Upper lobe of left lung (tissue), 6 donors: ENCODE measurements at regions not wholly inside any gene's neighbourhood (a gene's known extent, or its start where the extent isn't known, plus 50 kb on each side); places are given as distances from the start of the nearest gene placed in this dataset.
"Not testable (repeated sequence)": the region's sequence is repeated elsewhere in the genome, so short reads cannot be mapped to it uniquely, and the experiment has no call there.

Experiments
- ATAC-seq, 2 donors: fragments of 200-7000 bp; cut with Tn5 transposase; one replicate each; pipeline ENCODE4 v1.9.1; 2022; ENCODE audit warnings: mild to moderate bottlenecking in 2 of 2, moderate library complexity in 2 of 2; ENCODE audit not compliant: low FRiP score in 2 of 2
- DNase-seq, 2 donors: peaks; one replicate each; pipeline ENCODE4 v3.0.0-alpha.2; 2019 to 2020
- H3K27ac ChIP-seq, 4 donors: fragments of 200-600 bp; sonication (generic); one replicate each; pipeline ENCODE4 v1.5.1; 2016 to 2019
- H3K27me3 ChIP-seq, 4 donors: fragments of 200-600 bp; sonication (generic); one replicate each; pipeline ENCODE4 v1.5.1; 2017 to 2019
- H3K36me3 ChIP-seq, 4 donors: fragments of 200-600 bp; sonication (generic); one replicate each; pipeline ENCODE4 v1.5.1; 2016 to 2019
- H3K4me1 ChIP-seq, 4 donors: fragments of 200-600 bp; sonication (generic); one replicate each; pipeline ENCODE4 v1.5.1; 2018 to 2019
- H3K4me3 ChIP-seq, 4 donors: fragments of 200-600 bp; sonication (generic); one replicate each; pipeline ENCODE4 v1.5.1; 2017 to 2019; ENCODE audit warnings: mild to moderate bottlenecking in 2 of 4, moderate library complexity in 1 of 4
- H3K9me3 ChIP-seq, 4 donors: fragments of 200-600 bp; sonication (generic); one replicate each; pipeline ENCODE4 v1.5.1; 2018 to 2019
- EP300 ChIP-seq, 4 donors: sonication (generic); formaldehyde crosslinking; IDR thresholded peaks; one replicate each; pipeline ENCODE4 v1.5.1; 2017; ENCODE audit warnings: antibody characterized with exemption in 4 of 4, control low read depth in 2 of 4
- POLR2A ChIP-seq, 4 donors: fragments of 450-650 bp; IDR thresholded peaks; one replicate each; pipeline ENCODE4 v1.5.1; 2016 to 2017; ENCODE audit warnings: antibody characterized with exemption in 4 of 4, mild to moderate bottlenecking in 2 of 4
- POLR2AphosphoS5 ChIP-seq, 2 donors: sonication (generic); formaldehyde crosslinking; IDR thresholded peaks; one replicate each; pipeline ENCODE4 v1.5.1; 2017; ENCODE audit warnings: antibody characterized with exemption in 2 of 2
- WGBS, 2 donors: methylation state at CpG; one replicate each; pipeline ENCODE4 v1.1.5; 2017 to 2018; 5-methylcytosine and 5-hydroxymethylcytosine counted together
- TF ChIP-seq, protein P1 (sequence below), 6 experiments: fragments of 450-650 bp in 4 of 6; fragments of 200-600 bp in 2 of 6; sonication (generic) in 2 of 6; IDR thresholded peaks; one replicate each; pipeline ENCODE4 v1.5.1; 2016 to 2019; ENCODE audit warnings: antibody characterized with exemption in 6 of 6
- donor health status: DM: no; HTN: no; CAD: no; lungs with moderate emphysema.
- donor health status: DM: no; HTN: yes; CAD: no; lungs with severe emphysema.

DNA sequence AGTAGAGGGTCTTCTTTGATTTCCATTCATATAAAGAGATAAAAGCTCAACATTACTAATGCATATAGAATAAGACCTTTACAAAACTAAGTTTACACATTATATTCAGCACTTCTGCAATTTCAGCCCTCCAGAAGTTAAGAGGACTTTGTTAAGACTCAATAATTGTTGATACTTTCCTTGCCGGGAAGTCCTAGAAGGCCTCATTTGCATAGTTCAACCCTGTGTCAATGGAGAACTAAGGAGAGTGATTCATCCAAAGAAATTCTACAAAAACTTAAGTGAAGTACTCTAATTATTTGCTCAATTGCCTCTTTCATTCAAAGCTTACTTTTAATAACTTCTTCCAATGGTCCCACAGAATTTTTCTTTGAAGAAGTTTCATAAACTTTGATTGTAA is 1060.3 kb upstream of the CELF2 start:
- no peaks in the 10 kb centered on the region for H3K9me3 ChIP-seq
- H3K27ac ChIP-seq, result no peak overlapping the region
- H3K36me3 ChIP-seq, result no peaks in the 10 kb centered on the region
- 46 to 74% methylated on average over 1 of the region's 1 CpG for WGBS, 2 donors
- no peak overlapping the region for H3K4me3 ChIP-seq
- H3K27me3 ChIP-seq, result no peaks in the 10 kb centered on the region
- TF ChIP-seq POLR2AphosphoS5 (IDR thresholded peaks at IDR 0.05) (no peak), POLR2A (IDR thresholded peaks at IDR 0.05) (no peak), EP300 (IDR thresholded peaks at IDR 0.05) (peak in 1 of 4 donors; percentile 83)
- TF ChIP-seq, protein P1, sequence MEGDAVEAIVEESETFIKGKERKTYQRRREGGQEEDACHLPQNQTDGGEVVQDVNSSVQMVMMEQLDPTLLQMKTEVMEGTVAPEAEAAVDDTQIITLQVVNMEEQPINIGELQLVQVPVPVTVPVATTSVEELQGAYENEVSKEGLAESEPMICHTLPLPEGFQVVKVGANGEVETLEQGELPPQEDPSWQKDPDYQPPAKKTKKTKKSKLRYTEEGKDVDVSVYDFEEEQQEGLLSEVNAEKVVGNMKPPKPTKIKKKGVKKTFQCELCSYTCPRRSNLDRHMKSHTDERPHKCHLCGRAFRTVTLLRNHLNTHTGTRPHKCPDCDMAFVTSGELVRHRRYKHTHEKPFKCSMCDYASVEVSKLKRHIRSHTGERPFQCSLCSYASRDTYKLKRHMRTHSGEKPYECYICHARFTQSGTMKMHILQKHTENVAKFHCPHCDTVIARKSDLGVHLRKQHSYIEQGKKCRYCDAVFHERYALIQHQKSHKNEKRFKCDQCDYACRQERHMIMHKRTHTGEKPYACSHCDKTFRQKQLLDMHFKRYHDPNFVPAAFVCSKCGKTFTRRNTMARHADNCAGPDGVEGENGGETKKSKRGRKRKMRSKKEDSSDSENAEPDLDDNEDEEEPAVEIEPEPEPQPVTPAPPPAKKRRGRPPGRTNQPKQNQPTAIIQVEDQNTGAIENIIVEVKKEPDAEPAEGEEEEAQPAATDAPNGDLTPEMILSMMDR (IDR thresholded peaks at IDR 0.05), result no peak
- DNase-seq (peak in 1 of 2 donors; percentile 23), ATAC-seq (peak; percentile 73 to 76)
- H3K4me1 ChIP-seq, result peaks cover 0 to 7% (median 0%) of the 10 kb centered on the region in 4 donors

DNA sequence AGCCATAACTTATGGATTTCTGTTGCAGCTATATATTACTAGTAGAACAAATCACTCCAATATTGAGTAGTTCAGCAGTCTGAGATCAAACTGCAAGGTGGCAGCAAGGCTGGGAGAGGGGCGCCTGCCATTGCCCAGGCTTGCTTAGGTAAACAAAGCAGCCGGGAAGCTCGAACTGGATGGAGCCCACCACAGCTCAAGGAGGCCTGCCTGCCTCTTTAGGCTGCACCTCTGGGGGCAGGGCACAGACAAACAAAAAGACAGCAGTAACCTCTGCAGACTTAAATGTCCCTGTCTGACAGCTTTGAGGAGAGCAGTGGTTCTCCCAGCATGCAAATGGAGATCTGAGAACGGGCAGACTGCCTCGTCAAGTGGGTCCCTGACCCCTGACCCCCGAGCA is 1059.8 kb upstream of the CELF2 start:
- DNase-seq, result peak in 1 of 2 donors; percentile 20
- not testable (repeated sequence) for ATAC-seq, H3K4me3 ChIP-seq, H3K4me1 ChIP-seq, H3K27me3 ChIP-seq, H3K9me3 ChIP-seq, H3K36me3 ChIP-seq
- peak overlapping the region in 1 of 4 donors; percentile 30 for H3K27ac ChIP-seq
- WGBS, 2 donors, result 40 to 70% methylated on average over 1 to 6 of the region's 6 CpGs

DNA sequence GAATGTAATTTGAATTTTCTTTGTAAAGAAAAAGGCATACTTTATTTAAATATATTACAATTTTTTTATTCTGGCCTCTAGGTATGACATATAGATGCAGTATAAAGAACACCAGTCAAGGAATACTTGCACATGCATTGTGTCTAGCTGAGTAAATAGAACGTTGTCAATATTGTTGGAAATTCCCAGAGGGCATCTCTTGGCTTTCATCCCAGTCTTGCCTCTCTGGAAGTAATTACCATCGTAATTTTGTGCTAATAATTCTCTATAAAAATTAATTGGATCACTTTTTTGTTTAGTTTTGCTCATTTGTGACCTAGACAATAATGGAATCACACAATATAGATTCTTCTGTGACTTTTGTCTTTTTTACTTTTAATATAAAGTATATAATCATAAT is 1052.3 kb upstream of the CELF2 start:
- Histone ChIP-seq H3K36me3 (no peaks in the 10 kb centered on the region), H3K27me3 (no peaks in the 10 kb centered on the region), H3K4me3 (no peak overlapping the region), H3K4me1 (no peaks in the 10 kb centered on the region), H3K27ac (no peak overlapping the region), H3K9me3 (no peaks in the 10 kb centered on the region)
- 57 to 61% methylated on average over 2 of the region's 2 CpGs for WGBS, 2 donors
- no peak for DNase-seq
- TF ChIP-seq POLR2AphosphoS5 (IDR thresholded peaks at IDR 0.05) (no peak), EP300 (IDR thresholded peaks at IDR 0.05) (no peak), POLR2A (IDR thresholded peaks at IDR 0.05) (no peak)
- TF ChIP-seq, protein P1 (IDR thresholded peaks at IDR 0.05), result no peak
- no peak for ATAC-seq

DNA sequence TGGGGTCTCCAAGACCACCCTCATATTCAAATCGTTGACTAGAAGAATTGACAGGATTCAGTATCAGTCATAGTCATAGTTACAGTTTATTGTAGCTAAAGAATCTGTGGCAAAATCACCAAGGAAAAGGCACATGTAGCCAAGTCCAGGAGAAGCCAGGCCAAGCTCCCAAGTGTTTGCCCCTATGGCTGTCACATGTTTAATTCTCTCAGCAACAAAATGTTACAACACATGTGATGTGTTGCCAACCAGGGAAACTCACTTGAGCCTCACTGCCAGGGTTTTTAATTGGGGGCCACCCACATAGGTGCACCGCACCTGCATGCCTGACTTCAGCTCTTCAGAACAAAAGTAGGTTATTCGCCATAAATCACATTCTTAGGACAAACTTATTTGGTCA is 1030.9 kb upstream of the CELF2 start:
- Histone ChIP-seq H3K4me1 (no peaks in the 10 kb centered on the region), H3K4me3 (no peak overlapping the region), H3K27ac (no peak overlapping the region), H3K27me3 (no peaks in the 10 kb centered on the region), H3K36me3 (no peaks in the 10 kb centered on the region), H3K9me3 (peaks cover 0 to 7% (median 0%) of the 10 kb centered on the region in 4 donors)
- DNase-seq (no peak), ATAC-seq (no peak)
- TF ChIP-seq POLR2A (IDR thresholded peaks at IDR 0.05), result no peak
- no peak for TF ChIP-seq EP300 (IDR thresholded peaks at IDR 0.05)
- TF ChIP-seq POLR2AphosphoS5 (IDR thresholded peaks at IDR 0.05), result no peak
- TF ChIP-seq, protein P1 (IDR thresholded peaks at IDR 0.05), result no peak
- WGBS, 2 donors, result 88 to 91% methylated on average over 3 of the region's 3 CpGs

DNA sequence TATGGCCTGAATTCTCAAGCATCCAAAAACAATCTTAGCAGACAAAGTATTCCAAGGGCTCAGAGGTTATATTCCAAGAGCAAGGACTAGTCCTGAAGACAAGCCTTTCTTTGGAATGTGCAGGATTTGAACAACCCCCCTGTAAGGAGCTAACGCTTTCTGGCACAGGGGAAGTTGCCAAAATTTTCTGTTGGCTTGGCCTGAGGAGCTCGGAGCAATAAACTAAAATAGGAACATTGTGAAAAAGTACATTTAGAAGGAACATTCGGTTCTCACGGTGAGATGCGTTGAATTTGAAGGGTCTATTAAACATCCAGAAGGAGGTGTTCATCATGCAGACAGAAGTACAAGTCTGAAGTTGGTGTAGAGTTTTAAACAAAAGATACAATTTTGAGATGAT is 1030.5 kb upstream of the CELF2 start:
- no peak overlapping the region for H3K27ac ChIP-seq
- peaks cover 0 to 7% (median 0%) of the 10 kb centered on the region in 4 donors for H3K9me3 ChIP-seq
- WGBS, 2 donors, result 86 to 87% methylated on average over 5 of the region's 5 CpGs
- ATAC-seq, result no peak
- H3K36me3 ChIP-seq, result no peaks in the 10 kb centered on the region
- DNase-seq, result no peak
- H3K4me3 ChIP-seq, result no peak overlapping the region
- H3K4me1 ChIP-seq, result no peaks in the 10 kb centered on the region
- TF ChIP-seq, protein P1 (IDR thresholded peaks at IDR 0.05), result no peak
- no peak for TF ChIP-seq EP300 (IDR thresholded peaks at IDR 0.05)
- TF ChIP-seq POLR2AphosphoS5 (IDR thresholded peaks at IDR 0.05), result no peak
- TF ChIP-seq POLR2A (IDR thresholded peaks at IDR 0.05), result no peak
- H3K27me3 ChIP-seq, result no peaks in the 10 kb centered on the region
